GM21447 (cell line): ENCODE measurements at regions not wholly inside any gene's neighbourhood (a gene's known extent, or its start where the extent isn't known, plus 50 kb on each side); places are given as distances from the start of the nearest gene placed in this dataset.
A peak's percentile ranks its signal among the peaks of the same experiment; 100 is the strongest.
"Not testable (repeated sequence)": the region's sequence is repeated elsewhere in the genome, so short reads cannot be mapped to it uniquely, and the experiment has no call there.

ENCODE experiments used
- ATAC-seq: cut with Tn5 transposase; IDR thresholded peaks from one replicate; pipeline ENCODE4 v1.9.1; 2021; ENCODE audit not compliant: unreplicated experiment

DNA sequence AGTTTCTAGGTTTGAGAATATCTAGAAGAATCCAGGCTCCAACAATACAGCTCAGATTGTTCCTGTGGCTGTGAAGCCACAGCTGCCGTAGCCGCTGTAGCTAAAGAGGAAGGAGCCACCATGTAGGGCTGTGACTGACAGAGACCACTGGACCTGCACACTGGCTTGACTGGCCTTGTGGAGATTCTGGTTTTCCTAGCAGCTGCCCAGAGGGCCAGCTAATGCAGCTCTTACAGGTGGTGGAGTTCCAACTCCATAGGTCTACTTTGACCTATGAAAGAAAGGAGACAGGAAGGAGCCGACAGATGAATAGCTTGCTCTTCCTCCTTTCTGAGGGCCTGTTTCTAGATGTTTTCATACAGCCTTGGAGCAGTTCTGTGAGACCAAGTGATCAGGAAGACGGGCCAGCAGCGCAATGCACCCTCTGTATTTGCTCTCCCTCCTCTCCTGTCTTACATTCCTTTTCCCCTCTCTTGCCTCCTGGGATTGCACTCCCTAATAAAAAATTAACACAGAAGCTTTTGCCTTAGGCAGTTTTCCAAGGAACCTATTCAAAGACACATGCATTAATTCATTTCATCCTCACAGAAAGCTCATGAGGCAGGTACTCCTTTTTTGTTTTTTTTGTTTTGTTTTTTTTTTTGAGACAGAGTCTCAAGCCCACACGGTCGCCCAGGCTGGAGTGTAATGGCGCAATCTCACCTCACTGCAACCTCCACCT, 51.8 kb upstream of the MYB start:
- ATAC-seq, result peak; percentile 60

- ATAC-seq, result peak; percentile 98
Observed at GRCh38 chr6:135128268-135128914, 52.7 kb upstream of the MYB start.

- ATAC-seq, result no peak
Observed at GRCh38 chr6:135126729-135127128, 54.4 kb upstream of the MYB start.

GRCh38 chr6:135126034-135126433, 55.1 kb upstream of the MYB start:
- no peak for ATAC-seq

- no peak for ATAC-seq
Observed at GRCh38 chr6:135121434-135121833, 59.7 kb upstream of the MYB start.

DNA sequence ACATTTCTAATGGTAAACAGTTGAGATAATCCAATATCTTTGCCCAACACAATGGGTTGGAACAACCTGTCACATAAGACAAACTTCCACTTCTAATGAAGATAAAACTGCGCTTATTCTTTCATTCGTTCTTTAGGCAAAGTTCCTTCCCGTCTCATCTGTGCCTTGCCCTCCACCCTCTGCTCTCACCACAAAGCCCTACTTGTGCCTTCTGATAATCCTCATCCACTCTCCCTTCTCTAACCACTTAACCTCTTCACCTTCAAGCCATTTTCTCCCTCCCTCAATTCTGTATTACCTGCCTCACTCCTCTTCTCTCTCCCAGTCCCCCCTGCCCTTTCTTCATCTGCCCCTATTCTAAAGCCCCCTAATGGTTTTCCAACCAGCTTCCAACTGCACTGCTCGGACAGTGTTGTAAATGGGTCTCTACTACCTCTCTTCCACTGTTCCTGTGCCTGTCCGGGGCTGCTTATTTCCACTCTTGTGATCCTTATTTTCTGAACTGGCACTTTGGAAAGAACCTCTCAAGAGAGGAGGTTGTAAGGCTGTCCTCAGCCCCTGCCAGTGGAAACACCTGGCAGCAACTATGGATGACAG, 62.9 kb upstream of the MYB start:
- no peak for ATAC-seq

DNA sequence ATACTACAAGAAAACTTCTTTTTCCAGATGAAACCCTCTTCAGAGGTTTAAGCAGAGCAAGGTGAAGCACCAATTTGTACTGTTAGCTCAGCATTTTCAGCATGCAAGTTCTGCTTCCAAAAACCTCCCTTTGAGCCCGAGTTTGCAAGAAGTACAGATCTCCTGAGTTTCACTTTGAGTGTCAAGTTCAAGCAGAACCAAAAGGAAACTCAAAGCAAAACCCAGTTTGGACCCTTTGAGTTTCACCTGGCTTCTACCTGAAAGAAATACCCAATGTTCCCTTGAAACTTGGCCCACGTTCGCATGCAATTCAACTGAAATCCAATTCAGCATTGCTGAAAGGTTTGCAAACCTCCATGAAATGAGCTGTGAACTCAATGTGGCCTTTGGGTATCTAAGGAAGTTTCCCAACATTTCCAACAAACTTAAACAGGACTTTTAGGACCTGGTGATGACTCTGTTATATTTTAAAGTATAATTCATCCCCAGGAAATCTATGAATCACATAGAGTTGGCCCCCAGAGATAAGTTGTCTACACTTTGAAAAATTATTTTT, 62.9 kb upstream of the HBS1L start:
- ATAC-seq, result peak; percentile 26

DNA sequence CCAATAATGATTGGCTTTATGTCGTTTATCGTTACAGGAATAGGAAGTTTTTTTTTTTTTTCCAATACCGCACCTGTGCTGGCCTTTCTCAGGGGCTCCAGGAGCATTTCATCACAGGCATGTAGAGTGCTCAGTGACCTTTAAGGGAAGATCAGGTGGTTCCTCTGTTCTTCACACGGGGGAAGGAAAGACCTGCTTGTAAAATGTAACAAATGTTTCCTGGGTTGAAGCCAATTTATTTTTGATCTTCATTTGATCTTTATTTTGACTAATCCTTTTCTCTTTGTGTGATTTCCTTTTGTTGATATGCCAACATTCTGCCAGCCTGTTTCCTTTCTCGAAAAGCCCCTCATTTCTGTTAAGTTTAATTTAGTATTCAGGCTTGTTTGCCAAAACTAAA, 61.9 kb upstream of the HBS1L start:
- ATAC-seq, result no peak

- peak; percentile 28 for ATAC-seq
Observed at GRCh38 chr6:135115834-135116233, 61.2 kb upstream of the HBS1L start.

DNA sequence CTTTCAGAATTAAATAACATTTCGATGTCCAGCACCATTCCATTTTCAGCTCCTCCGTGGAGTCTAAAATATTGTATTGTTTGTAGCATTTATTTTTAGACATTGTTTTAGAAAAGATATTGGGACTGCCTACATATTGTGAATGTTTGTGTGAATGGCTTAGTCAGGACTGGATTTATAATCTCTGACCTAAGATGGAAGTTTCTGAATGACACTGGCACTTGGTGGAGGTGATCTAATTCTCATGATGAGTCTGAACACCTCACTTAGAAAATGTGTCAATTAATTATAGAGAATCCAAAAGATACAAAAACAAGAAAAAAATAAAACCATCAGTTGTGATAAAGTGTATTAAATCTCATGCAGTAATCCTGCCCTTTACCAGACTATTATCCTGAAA, 60.8 kb upstream of the HBS1L start:
- peak; percentile 22 for ATAC-seq

DNA sequence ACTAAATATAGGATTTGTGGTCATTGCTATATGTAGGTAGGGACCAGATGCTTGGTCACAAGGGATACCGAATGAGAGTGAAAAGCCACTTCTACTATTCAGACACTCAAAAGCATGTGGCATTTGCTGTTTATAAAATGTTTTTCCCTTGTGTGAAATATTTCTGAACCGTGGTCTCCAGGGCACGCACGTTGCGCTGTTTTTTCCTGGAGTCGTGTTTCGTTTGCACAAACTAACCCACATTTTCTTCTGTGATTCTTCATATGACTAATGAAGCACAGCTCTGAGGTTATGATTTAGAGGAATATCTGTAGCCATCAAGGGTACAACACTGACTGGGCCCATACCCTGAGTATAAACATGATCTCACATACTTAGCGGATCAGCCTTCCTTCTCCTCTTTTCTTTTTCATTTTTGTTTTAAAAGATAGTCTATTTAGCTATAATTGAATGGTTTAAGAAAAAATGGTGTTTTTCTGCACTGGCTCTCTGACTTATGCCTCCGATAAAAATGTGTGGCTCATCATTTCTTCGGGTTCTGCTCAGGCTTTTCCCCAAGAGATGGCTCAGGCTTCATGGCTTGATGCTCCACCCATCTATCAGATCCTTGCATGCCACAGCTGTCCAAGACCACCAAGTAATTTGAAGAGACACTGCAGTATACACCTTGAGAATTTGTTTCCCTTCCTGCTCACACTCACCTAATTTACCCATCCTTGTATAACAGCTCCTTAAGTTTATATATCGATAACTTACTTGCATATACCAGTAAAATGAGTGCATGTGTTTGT, 59.9 kb upstream of the HBS1L start:
- ATAC-seq, result peak; percentile 53

DNA sequence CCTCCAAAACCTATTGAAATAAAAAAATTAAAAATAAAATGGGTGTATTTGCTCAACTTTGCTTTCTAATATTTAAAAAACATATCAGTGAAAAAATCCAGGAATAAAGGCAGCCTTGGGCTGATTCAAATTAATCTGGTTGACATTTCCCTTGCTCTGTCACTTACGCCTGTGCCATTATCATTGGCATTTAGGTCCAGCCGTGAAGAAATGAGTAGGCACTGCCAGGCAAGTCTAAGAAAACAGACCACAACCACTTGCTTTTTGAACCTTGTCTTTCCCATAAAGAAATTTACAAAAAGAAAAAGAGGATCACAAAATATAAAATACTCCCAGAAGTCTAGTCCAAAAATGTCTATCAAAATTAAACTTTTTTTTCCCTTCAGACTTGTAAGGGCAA, 59.2 kb upstream of the HBS1L start:
- ATAC-seq, result no peak

GRCh38 chr6:135112951-135113350, 58.3 kb upstream of the HBS1L start:
- not testable (repeated sequence) for ATAC-seq

GRCh38 chr6:135110261-135110781, 55.7 kb upstream of the HBS1L start:
- not testable (repeated sequence) for ATAC-seq

DNA sequence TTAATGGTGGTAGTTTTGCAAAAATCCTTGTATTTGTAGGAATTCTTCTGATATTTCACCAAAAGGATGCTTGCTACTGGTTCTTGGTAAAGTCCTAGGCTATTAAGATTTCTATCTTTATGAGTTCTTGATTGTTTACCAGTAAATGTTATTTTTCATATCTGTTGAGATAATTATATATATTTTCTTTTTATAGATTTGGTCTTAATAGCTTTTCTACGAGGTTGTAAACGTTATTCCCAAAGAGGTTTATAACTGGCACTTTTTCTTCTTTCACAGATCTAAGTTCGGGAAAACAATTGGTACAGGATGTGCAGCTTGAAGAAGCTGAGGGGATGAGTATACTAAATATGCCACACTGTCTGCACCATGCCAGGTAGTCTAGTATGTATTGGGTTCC, 55.1 kb upstream of the HBS1L start:
- no peak for ATAC-seq

- no peak for ATAC-seq
Observed at GRCh38 chr6:135108692-135109091, 54.1 kb upstream of the HBS1L start.

- no peak for ATAC-seq
Observed at GRCh38 chr6:135106611-135107010, 52.0 kb upstream of the HBS1L start.

- no peak for ATAC-seq
Observed at GRCh38 chr6:135105710-135106109, 51.1 kb upstream of the HBS1L start.

DNA sequence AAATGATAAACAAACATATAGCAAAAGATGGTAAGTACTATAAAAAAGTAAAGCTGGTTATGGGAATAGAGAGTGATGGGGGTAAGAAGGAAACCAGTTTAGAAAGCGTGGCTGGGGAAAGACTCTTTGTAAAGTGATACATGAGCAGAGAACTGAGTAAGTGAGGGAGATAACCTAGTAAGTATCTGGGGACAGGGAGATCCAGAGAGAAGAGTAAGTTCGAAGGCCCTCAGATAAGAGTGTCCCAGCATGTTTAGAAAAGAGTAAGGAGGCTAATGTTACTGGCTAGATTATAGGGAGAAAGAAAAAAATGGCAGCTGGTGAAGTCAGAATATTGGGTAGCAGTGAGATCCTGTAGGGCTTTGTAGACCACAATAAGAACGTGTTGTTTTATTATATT, 50.7 kb upstream of the HBS1L start:
- ATAC-seq, result no peak
